HCT116 (cell line): ENCODE measurements at regions not wholly inside any gene's neighbourhood (a gene's known extent, or its start where the extent isn't known, plus 50 kb on each side); places are given as distances from the start of the nearest gene placed in this dataset.

Experiments
- ATAC-seq: fragments of 200-7000 bp; cut with Tn5 transposase; 2 replicates; pipeline ENCODE4 v1.9.1; 2020; ENCODE audit warnings: mild to moderate bottlenecking, moderate library complexity
- BruUV-seq: library from RNA; stranded (reverse); fragments of 400-500 nt; replicated peaks from 2 replicates; lab custom pipeline; 2021; lab: Mats Ljungman, UMichigan
- CTCF ChIA-PET: fragments of 300-600 bp; sonication (Branson Sonifier 250); formaldehyde crosslinking; loops from one replicate; lab custom pipeline; 2021; ENCODE audit warnings: antibody characterized with exemption; lab: Charles Lee
- POLR2A ChIA-PET: fragments of 300-600, 350-600 bp; sonication (Branson Sonifier 250); formaldehyde crosslinking; loops from one replicate; lab custom pipeline; 2021; ENCODE audit warnings: antibody characterized with exemption; lab: Charles Lee
- RAD21 ChIA-PET, 2 experiments: fragments of 300-600 bp; sonication (Branson Sonifier 250); formaldehyde crosslinking; loops; one replicate each; lab custom pipeline; 2023; ENCODE audit warnings: low total read pairs in 2 of 2; ENCODE audit not compliant: uncharacterized antibody in 2 of 2, unreplicated experiment in 2 of 2, low non-redundant PET in 1 of 2; lab: Charles Lee
- DNase-seq: peaks from one replicate; pipeline ENCODE4 v3.0.0-alpha.2; 2010; ENCODE audit warnings: low read depth, low spot score
- H2AFZ ChIP-seq: fragments of 200-600 bp; shearing (Covaris generic), sonication (generic); 2 replicates; pipeline ENCODE4 v1.6.1; 2017; ENCODE audit warnings: low read depth, mixed run types, mixed read lengths, antibody characterized with exemption, low read length; ENCODE audit not compliant: poor library complexity, severe bottlenecking
- H3K27ac ChIP-seq: 2 replicates; pipeline ENCODE4 v1.5.1; 2012; ENCODE audit warnings: low read depth, low read length
- H3K27me3 ChIP-seq: fragments of 200-600 bp; sonication (generic); 2 replicates; pipeline ENCODE4 v1.6.1; 2016; ENCODE audit warnings: mixed run types, low read length, mixed read lengths; ENCODE audit not compliant: insufficient read depth
- H3K36me3 ChIP-seq, 2 experiments: fragments of 200-500 bp in 1 of 2; fragments of 200-600 bp in 1 of 2; sonication (Bioruptor generic) in 1 of 2; sonication (generic) in 1 of 2; 2 replicates each; pipeline versions ENCODE4 v1.5.1 to v1.6.1; 2014 to 2016; ENCODE audit warnings: low read length in 2 of 2, inconsistent platforms in 1 of 2, mixed read lengths in 1 of 2, mixed run types in 1 of 2; ENCODE audit not compliant: insufficient read depth in 2 of 2, control insufficient read depth in 1 of 2
- H3K4me1 ChIP-seq, 2 experiments: fragments of 200-600 bp in 1 of 2; sonication (generic) in 1 of 2; 2 replicates each; pipeline versions ENCODE4 v1.5.1 to v1.6.1; 2012 to 2017; ENCODE audit warnings: low read length in 2 of 2, inconsistent platforms in 1 of 2, mild to moderate bottlenecking in 1 of 2, mixed read lengths in 1 of 2, mixed run types in 1 of 2, moderate library complexity in 1 of 2; ENCODE audit not compliant: insufficient read depth in 2 of 2, control insufficient read depth in 1 of 2
- H3K4me2 ChIP-seq: fragments of 200-600 bp; sonication (generic); 2 replicates; pipeline ENCODE4 v1.6.1; 2017; ENCODE audit warnings: mixed run types, low read length, mixed read lengths
- H3K4me3 ChIP-seq, 2 experiments: fragments of 200-600 bp in 1 of 2; sonication (generic) in 1 of 2; replicated peaks in 1 of 2; 2 replicates each; pipeline ENCODE4 v1.5.1; 2011 to 2016; ENCODE audit warnings: low read length in 2 of 2, control low read depth in 1 of 2, low read depth in 1 of 2, mild to moderate bottlenecking in 1 of 2, mixed read lengths in 1 of 2, mixed run types in 1 of 2
- H3K79me2 ChIP-seq: fragments of 200-600 bp; sonication (generic); 2 replicates; pipeline ENCODE4 v1.6.1; 2017; ENCODE audit warnings: mild to moderate bottlenecking, mixed run types, low read length, moderate library complexity, mixed read lengths; ENCODE audit not compliant: insufficient read depth
- H3K9ac ChIP-seq: fragments of 200-600 bp; sonication (generic); 2 replicates; pipeline ENCODE4 v1.6.1; 2016; ENCODE audit warnings: low read length, mixed read lengths
- H3K9me2 ChIP-seq: fragments of 200-600 bp; sonication (generic), shearing (Covaris generic); 2 replicates; pipeline ENCODE4 v1.6.1; 2017; ENCODE audit warnings: mixed run types, mild to moderate bottlenecking, moderate library complexity; ENCODE audit not compliant: insufficient read depth
- H3K9me3 ChIP-seq, 2 experiments: fragments of 200-500 bp in 1 of 2; fragments of 200-600 bp in 1 of 2; sonication (Bioruptor generic) in 1 of 2; sonication (generic) in 1 of 2; 2 replicates each; pipeline ENCODE4 v1.6.1; 2014 to 2017; ENCODE audit warnings: low read length in 2 of 2, mixed read lengths in 2 of 2, inconsistent platforms in 1 of 2, low read depth in 1 of 2, mild to moderate bottlenecking in 1 of 2, mixed run types in 1 of 2, moderate library complexity in 1 of 2; ENCODE audit not compliant: control insufficient read depth in 1 of 2, insufficient read depth in 1 of 2
- H4K20me1 ChIP-seq: fragments of 200-600 bp; sonication (generic), shearing (Covaris generic); 2 replicates; pipeline ENCODE4 v1.6.1; 2017; ENCODE audit warnings: mixed run types, mild to moderate bottlenecking, moderate library complexity; ENCODE audit not compliant: insufficient read depth
- CBX3 ChIP-seq: IDR thresholded peaks from 2 replicates; pipeline ENCODE4 v1.6.1; 2012; ENCODE audit warnings: low read depth
- CEBPB ChIP-seq: IDR thresholded peaks from 2 replicates; pipeline ENCODE4 v1.6.1; 2012; ENCODE audit warnings: low read depth
- EZH2phosphoT487 ChIP-seq: fragments of 200-600 bp; IDR thresholded peaks from 2 replicates; pipeline ENCODE4 v1.6.1; 2018; ENCODE audit warnings: antibody characterized with exemption, borderline replicate concordance
- FOSL1 ChIP-seq: IDR thresholded peaks from 2 replicates; pipeline ENCODE4 v1.6.1; 2012; ENCODE audit warnings: low read depth
- JUND ChIP-seq: IDR thresholded peaks from 2 replicates; pipeline ENCODE4 v1.6.1; 2012
- SIN3A ChIP-seq: IDR thresholded peaks from 2 replicates; pipeline ENCODE4 v1.6.1; 2012; ENCODE audit warnings: low read depth
- ZFX ChIP-seq: fragments of 450-650 bp; IDR thresholded peaks from 2 replicates; pipeline ENCODE4 v1.6.1; 2017
- ZNF274 ChIP-seq: fragments of 200-500 bp; sonication (Bioruptor generic); IDR thresholded peaks from 2 replicates; pipeline ENCODE4 v1.6.1; 2014; ENCODE audit warnings: mild to moderate bottlenecking, low read depth, low read length, inconsistent platforms
- intact Hi-C: fragments of 100-400 bp; cut with micrococcal nuclease; formaldehyde crosslinking; loops from 2 replicates; pipeline ENCODE4 v1.10.0; 2022
- TF ChIP-seq, protein P1 (sequence below): IDR thresholded peaks from 2 replicates; pipeline ENCODE4 v1.6.1; 2011; ENCODE audit warnings: mild to moderate bottlenecking, low read length, moderate library complexity; ENCODE audit not compliant: insufficient replicate concordance; ENCODE audit errors: extremely low read depth
- TF ChIP-seq, protein P2 (sequence below): IDR thresholded peaks from 2 replicates; pipeline ENCODE4 v1.6.1; 2012

DNA sequence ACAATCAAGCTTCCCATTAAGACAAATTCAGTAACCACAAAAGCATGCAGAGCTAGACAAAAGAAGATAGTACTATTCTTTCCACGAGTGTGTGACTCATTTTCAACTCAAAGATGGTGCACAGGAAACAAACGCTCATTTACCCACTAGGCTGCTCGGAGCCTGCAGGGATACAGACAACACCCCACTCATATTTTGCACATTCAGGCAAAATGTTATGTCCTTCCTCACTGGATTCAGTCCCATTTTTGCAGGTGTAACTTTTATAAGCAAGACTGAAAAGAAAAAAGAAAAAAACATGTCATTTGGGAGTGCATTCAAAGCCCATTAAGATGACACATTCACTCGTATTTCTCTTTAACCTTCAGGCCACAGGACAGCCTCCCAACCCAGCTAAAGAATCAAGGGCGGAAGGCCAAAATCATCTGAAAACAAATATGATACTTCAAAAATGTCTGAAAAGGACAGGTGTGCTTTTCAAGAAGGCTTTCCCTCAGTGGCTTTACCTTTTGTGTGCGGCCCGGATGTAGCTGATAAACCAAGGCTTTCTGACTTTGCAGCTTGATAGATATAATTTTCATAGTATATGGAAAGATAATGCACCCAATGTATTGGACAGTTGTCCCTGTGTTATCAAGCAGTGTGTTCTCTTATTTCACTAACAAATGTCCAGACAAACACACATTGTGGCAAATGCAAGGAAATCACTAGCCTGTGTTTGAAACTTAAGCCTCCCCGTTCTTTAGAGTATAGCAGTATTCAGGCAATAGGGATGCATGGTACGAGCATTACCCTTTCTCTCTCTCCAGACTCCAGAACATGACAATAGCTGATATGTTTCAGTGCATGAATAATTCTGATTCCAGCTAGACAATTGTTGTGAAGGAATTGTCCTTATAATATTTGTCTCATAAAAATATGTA, 147.8 kb upstream of the KRR1 start (continued):
- TF ChIP-seq ZFX, result no peak
- peak; percentile 79 for TF ChIP-seq JUND
- peak; percentile 81 for TF ChIP-seq FOSL1
- no peak for TF ChIP-seq ZNF274
- TF ChIP-seq CBX3, result peak; percentile 52
- TF ChIP-seq, protein P1, sequence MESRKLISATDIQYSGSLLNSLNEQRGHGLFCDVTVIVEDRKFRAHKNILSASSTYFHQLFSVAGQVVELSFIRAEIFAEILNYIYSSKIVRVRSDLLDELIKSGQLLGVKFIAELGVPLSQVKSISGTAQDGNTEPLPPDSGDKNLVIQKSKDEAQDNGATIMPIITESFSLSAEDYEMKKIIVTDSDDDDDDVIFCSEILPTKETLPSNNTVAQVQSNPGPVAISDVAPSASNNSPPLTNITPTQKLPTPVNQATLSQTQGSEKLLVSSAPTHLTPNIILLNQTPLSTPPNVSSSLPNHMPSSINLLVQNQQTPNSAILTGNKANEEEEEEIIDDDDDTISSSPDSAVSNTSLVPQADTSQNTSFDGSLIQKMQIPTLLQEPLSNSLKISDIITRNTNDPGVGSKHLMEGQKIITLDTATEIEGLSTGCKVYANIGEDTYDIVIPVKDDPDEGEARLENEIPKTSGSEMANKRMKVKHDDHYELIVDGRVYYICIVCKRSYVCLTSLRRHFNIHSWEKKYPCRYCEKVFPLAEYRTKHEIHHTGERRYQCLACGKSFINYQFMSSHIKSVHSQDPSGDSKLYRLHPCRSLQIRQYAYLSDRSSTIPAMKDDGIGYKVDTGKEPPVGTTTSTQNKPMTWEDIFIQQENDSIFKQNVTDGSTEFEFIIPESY, result no peak

DNA sequence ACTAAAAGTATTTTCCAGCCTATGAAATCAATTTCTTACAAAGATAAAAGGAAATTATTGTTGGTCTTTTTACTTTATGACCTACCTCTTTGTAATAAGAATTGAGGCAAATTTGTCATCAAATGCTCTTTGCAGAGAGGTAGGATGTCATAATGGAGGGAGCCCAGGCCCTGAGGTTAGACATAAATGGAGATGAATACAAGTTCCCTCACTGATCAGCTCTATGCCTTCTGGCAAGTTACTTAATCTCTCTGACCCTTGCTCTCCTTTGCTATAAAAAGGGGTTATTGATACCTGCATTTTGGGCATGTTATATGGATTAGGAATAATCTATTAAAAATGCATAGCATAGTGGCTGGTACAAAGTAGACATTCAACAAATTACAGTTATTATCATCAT, 146.9 kb upstream of the KRR1 start:
- ChIA-PET CTCF (no interaction called here), POLR2A (interaction anchor here (0.7 to 12.3 kb wide), 21 partner anchors 8 to 690 kb away, joined by 3 to 271 read pairs (median 5); partner anchors contain the start of gene BBS10), RAD21 (interaction anchor here (0.5 to 1.6 kb wide), 5 partner anchors 17 to 89 kb away, joined by 3 to 8 read pairs (median 5); no protein-coding TSS in a partner anchor)
- H3K36me3 ChIP-seq, result no peaks in the 10 kb centered on the region
- H3K4me1 ChIP-seq, result peaks cover 79 to 99% of the 10 kb centered on the region in 2 experiments
- H3K27ac ChIP-seq, result peak overlapping the region; percentile 99
- peak overlapping the region; percentile 56 for H3K4me2 ChIP-seq
- H4K20me1 ChIP-seq, result no peaks in the 10 kb centered on the region
- no peaks in the 10 kb centered on the region for H3K9me3 ChIP-seq
- no peak overlapping the region for H3K4me3 ChIP-seq
- intact Hi-C loops, result loop anchor here (2.0 to 10.0 kb wide), 3 partner anchors 47 to 369 kb away; no protein-coding TSS in a partner anchor
- BruUV-seq, result no TSS peak
- H3K9me2 ChIP-seq, result no peaks in the 10 kb centered on the region
- peak overlapping the region; percentile 64 for H3K9ac ChIP-seq
- ATAC-seq, result no peak
- no peak for DNase-seq
- H2AFZ ChIP-seq, result no peak overlapping the region
- no peak for TF ChIP-seq EZH2phosphoT487
- TF ChIP-seq CEBPB, result peak; percentile 17; the same call in 1 of the 2 replicates
- TF ChIP-seq SIN3A, result peak; percentile 25; the same call in 1 of the 2 replicates
- TF ChIP-seq, protein P2, sequence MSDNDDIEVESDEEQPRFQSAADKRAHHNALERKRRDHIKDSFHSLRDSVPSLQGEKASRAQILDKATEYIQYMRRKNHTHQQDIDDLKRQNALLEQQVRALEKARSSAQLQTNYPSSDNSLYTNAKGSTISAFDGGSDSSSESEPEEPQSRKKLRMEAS, result 0 out of 2 replicates have a peak, but pooled peaks have one; percentile 7
- no peaks in the 10 kb centered on the region for H3K79me2 ChIP-seq
- H3K27me3 ChIP-seq, result no peaks in the 10 kb centered on the region
